Activated B cell treated with CpG ODN at 0.5 μM for 24 hours (primary cell): ENCODE measurements at regions not wholly inside any gene's neighbourhood (a gene's known extent, or its start where the extent isn't known, plus 50 kb on each side); places are given as distances from the start of the nearest gene placed in this dataset.
"Not testable (repeated sequence)": the region's sequence is repeated elsewhere in the genome, so short reads cannot be mapped to it uniquely, and the experiment has no call there.

ENCODE experiments used
- ATAC-seq: fragments of 200-7000 bp; cut with Tn5 transposase; one replicate; pipeline ENCODE4 v1.10.0; 2021; ENCODE audit warnings: low read depth, mild to moderate bottlenecking, moderate library complexity
- CTCF ChIA-PET: fragments of 350-600 bp; sonication (Branson Sonifier 250); formaldehyde crosslinking; loops from one replicate; lab custom pipeline; 2021; ENCODE audit warnings: antibody characterized with exemption; lab: Charles Lee
- POLR2A ChIA-PET: fragments of 350-600 bp; sonication (Branson Sonifier 250); formaldehyde crosslinking; loops from one replicate; lab custom pipeline; 2021; ENCODE audit warnings: antibody characterized with exemption; lab: Charles Lee
- DNase-seq: peaks from one replicate; pipeline ENCODE4 v3.0.0; 2022
- H3K27ac Mint-ChIP-seq: one replicate; pipeline ENCODE4 v1.8.0; 2020; ENCODE audit warnings: mixed read lengths
- H3K27me3 Mint-ChIP-seq: one replicate; pipeline ENCODE4 v1.8.0; 2021; ENCODE audit warnings: mixed read lengths
- H3K36me3 Mint-ChIP-seq: one replicate; pipeline ENCODE4 v1.8.0; 2021; ENCODE audit warnings: low read depth, mixed read lengths
- H3K4me1 Mint-ChIP-seq: one replicate; pipeline ENCODE4 v1.8.0; 2021; ENCODE audit warnings: mixed read lengths
- H3K4me3 Mint-ChIP-seq: one replicate; pipeline ENCODE4 v1.8.0; 2020; ENCODE audit warnings: mild to moderate bottlenecking, mixed read lengths
- H3K9me3 Mint-ChIP-seq: one replicate; pipeline ENCODE4 v1.8.0; 2020; ENCODE audit warnings: mixed read lengths
- intact Hi-C: fragments of 100-400 bp; cut with micrococcal nuclease; formaldehyde crosslinking; loops from one replicate; pipeline ENCODE4 v1.15.1; 2024
- TF ChIP-seq, protein P1 (sequence below): fragments of 200-600 bp; IDR thresholded peaks from one replicate; pipeline ENCODE4 v1.8.0; 2022; ENCODE audit warnings: antibody characterized with exemption, mild to moderate bottlenecking

DNA sequence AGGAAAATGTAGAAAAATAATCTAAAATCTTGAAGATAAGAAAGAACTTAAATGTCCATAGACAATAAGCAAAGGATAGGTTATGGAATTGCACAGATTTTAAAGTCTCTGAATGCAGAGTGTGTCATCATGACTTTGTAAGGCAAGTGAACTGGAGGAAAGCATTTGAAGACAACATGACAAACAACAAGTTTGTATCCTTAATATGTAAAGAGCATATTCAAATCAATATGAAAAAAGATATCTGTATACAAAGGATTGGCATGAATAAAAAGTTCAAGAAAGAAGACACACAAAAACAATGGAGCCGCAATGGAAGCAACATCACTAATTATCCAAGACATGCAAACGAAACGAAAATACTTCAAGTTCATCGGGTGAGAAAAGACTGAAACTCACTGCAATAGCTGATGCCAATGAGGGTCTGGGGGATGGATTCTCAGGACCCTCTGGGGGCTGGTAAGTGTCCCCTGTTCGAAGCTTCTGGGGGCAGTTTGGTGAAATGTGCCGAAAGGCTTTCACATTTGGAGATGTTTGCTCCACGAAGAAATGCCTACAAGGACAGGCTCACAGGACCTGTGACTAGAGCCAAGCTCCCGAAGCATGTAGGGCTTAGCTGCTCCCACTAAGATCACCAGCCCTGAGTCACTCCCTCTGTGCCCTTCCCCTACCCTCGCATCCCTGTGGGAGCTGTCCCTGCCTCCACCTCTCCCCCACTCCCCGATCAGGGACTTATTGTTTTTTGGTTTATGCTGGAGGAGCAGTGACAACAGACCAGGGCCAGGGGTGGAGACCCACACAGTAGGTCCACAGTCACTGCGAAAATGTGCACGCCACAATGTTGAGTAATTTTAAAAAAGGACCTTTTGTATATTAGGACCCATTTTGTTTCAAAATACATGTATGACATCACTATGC, 345.7 kb upstream of the SFSWAP start:
- no peaks in the 10 kb centered on the region for H3K9me3 Mint-ChIP-seq
- CTCF ChIA-PET, result no interaction called here
- intact Hi-C loops, result no loop called here

GRCh38 chr12:131365821-131366260, 345.0 kb upstream of the SFSWAP start:
- H3K27me3 Mint-ChIP-seq, result peaks cover 3% of the 10 kb centered on the region
- no peaks in the 10 kb centered on the region for H3K9me3 Mint-ChIP-seq
- intact Hi-C loops, result no loop called here
- no peak overlapping the region for H3K4me3 Mint-ChIP-seq
- ATAC-seq (no peak), DNase-seq (no peak)
- no peaks in the 10 kb centered on the region for H3K4me1 Mint-ChIP-seq
- no peaks in the 10 kb centered on the region for H3K36me3 Mint-ChIP-seq
- CTCF ChIA-PET, result no interaction called here
- TF ChIP-seq, protein P1, sequence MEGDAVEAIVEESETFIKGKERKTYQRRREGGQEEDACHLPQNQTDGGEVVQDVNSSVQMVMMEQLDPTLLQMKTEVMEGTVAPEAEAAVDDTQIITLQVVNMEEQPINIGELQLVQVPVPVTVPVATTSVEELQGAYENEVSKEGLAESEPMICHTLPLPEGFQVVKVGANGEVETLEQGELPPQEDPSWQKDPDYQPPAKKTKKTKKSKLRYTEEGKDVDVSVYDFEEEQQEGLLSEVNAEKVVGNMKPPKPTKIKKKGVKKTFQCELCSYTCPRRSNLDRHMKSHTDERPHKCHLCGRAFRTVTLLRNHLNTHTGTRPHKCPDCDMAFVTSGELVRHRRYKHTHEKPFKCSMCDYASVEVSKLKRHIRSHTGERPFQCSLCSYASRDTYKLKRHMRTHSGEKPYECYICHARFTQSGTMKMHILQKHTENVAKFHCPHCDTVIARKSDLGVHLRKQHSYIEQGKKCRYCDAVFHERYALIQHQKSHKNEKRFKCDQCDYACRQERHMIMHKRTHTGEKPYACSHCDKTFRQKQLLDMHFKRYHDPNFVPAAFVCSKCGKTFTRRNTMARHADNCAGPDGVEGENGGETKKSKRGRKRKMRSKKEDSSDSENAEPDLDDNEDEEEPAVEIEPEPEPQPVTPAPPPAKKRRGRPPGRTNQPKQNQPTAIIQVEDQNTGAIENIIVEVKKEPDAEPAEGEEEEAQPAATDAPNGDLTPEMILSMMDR, result no peak
- H3K27ac Mint-ChIP-seq, result no peak overlapping the region
- POLR2A ChIA-PET, result no interaction called here

More for the DNA sequence above, 345.7 kb upstream of the SFSWAP start:
- ATAC-seq (no peak), DNase-seq (no peak)
- no peak overlapping the region for H3K27ac Mint-ChIP-seq
- H3K4me3 Mint-ChIP-seq, result no peak overlapping the region
- POLR2A ChIA-PET, result no interaction called here
- peaks cover 3% of the 10 kb centered on the region for H3K27me3 Mint-ChIP-seq
- no peaks in the 10 kb centered on the region for H3K36me3 Mint-ChIP-seq
- no peaks in the 10 kb centered on the region for H3K4me1 Mint-ChIP-seq
- TF ChIP-seq, protein P1, result no peak

DNA sequence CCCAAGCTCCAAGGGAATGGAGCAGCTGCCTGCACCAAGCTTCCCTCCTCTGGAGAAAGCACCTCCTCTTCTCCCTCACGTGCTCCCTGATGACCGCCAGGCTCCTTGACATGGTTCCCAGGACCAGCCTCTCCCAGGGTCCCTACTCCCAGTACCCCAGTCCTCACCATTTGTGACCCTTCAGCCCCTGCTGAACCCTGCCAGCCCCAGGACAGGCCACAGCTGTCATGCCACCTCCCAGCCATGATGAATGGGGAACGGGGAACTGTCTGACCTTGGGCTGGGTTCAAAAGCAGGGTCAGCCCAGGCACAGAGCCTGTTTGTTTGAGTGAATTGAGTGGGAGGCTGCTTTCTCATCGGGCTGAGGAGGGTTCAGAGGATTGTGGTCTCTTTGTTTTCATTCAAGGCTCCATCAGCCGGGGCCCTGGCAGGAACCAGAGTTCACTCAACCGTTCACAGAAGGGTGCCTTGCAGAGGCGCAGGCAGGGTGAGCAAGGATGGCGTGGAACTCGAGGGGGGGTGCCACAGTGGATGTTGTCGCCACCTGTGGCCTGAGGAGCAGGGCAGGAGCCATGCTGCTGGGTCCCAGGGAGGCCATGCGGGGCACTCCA, 344.5 kb upstream of the SFSWAP start:
- DNase-seq (no peak), ATAC-seq (no peak)
- peaks cover 3% of the 10 kb centered on the region for H3K27me3 Mint-ChIP-seq
- POLR2A ChIA-PET, result no interaction called here
- TF ChIP-seq, protein P1, result no peak
- no peaks in the 10 kb centered on the region for H3K4me1 Mint-ChIP-seq
- CTCF ChIA-PET, result no interaction called here
- no peaks in the 10 kb centered on the region for H3K36me3 Mint-ChIP-seq
- intact Hi-C loops, result no loop called here
- H3K9me3 Mint-ChIP-seq, result no peaks in the 10 kb centered on the region
- no peak overlapping the region for H3K4me3 Mint-ChIP-seq
- no peak overlapping the region for H3K27ac Mint-ChIP-seq

GRCh38 chr12:131367067-131367982, 343.6 kb upstream of the SFSWAP start:
- DNase-seq, H3K4me1 Mint-ChIP-seq, H3K36me3 Mint-ChIP-seq, H3K27ac Mint-ChIP-seq, H3K27me3 Mint-ChIP-seq, CTCF ChIA-PET, POLR2A ChIA-PET, intact Hi-C loops, ATAC-seq, H3K9me3 Mint-ChIP-seq, H3K4me3 Mint-ChIP-seq: not testable (repeated sequence)

DNA sequence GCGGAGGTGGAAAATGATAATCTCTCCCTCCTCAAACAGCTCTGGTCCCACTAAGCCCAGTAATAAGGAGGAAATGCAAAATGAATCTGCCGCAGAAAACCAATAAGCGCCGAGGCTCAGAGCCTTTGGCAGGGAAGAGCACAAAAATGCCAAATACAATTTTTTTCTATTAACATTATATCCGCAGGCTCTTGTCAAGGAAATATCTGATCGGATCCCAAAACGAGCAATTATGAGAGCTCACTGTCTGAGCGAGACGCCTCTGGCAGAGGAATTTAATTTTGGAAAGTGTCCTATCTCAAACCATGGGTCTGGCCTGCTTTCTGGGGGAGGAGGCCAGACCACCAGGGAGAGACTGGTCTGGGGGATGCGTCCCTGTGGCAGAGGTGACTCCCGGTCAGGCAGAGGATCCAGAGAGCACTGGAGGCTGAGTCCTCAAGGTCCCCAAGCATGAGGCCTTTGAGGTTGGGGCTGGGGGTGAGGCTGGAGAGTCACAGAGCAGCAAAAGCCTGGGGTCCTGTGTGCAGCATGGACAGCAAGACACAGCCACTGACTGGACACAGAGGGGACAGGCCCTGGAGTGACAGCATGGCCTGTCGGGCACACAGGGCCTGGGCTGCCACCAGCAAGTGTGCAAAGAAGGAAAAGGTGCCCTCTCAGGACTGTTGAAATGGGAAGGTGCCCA, 342.8 kb upstream of the SFSWAP start:
- no peak overlapping the region for H3K27ac Mint-ChIP-seq
- ChIA-PET POLR2A (no interaction called here), CTCF (no interaction called here)
- intact Hi-C loops, result no loop called here
- TF ChIP-seq, protein P1, result no peak
- peaks cover 3% of the 10 kb centered on the region for H3K27me3 Mint-ChIP-seq
- no peak overlapping the region for H3K4me3 Mint-ChIP-seq
- no peaks in the 10 kb centered on the region for H3K9me3 Mint-ChIP-seq
- no peaks in the 10 kb centered on the region for H3K36me3 Mint-ChIP-seq
- ATAC-seq, result no peak
- no peaks in the 10 kb centered on the region for H3K4me1 Mint-ChIP-seq
- peak; percentile 1 for DNase-seq
